ENCODE measurements at regions not wholly inside any gene's neighbourhood (a gene's known extent, or its start where the extent isn't known, plus 50 kb on each side); places are given as distances from the start of the nearest gene placed in this dataset.

DNA sequence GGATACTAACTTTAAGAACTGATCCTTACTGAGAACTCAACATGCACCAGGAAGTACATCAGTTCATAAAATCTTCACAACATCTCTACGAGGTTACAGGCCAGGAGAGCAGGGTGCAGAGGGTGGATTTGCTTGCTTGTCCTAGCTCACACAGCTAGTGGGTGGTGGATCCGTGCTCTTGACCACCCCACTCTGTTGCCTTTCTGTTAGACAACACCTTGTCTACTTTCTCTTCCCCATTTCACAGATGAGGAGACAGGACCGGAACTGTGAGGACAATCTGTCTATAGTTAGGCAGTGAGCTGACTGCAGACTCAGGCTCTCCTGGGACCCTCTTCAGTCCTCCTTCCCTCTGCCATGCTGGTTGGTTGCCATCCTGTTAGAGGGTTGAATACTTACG lies 221.7 kb upstream of the TLE3 start:
- DNase-seq, result peak; percentile 29

GRCh38 chr15:70318594-70319465 lies 221.1 kb upstream of the TLE3 start:
- DNase-seq, result peak; percentile 30

- no peak for DNase-seq
Measured at GRCh38 chr15:70316059-70316600, 218.4 kb upstream of the TLE3 start.

DNA sequence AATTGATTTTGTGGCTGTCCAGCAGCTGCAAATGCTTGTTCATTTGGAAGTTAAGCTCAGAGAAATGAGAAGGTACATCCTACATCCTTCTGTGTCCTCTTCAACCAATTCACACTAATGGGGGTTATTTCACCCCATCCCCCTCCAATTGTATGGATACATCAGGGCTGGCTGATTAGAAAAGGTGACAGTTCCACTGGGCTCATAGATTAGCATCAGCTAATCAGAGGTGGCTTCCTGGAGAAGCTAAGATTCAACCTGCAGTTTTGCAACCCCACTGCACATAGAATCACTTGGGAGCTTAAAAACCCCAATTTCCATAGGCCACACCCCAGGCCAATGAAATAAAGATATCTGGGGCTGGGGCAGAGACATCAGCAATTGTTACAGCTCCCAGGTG lies 217.7 kb upstream of the TLE3 start:
- no peak for DNase-seq

DNA sequence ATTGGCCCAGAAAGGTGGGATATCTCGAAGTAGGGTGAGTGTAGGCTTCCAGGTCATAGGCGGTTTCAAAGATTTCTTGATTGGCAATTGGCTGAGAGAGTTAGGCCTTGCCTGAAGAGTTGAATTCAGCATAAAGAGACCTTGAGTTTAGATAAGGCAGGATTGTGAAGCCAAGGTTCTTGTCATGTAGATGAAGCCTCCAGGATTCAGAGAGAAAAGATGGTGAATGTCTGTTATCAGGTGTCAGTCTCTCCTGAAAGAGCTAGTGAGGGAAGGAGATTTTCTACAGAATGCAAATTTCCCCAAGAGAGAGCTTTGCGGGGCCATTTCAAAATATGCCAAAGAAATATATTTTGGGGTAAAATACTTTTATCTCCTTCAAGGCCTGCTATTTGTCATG lies 217.0 kb upstream of the TLE3 start:
- no peak for DNase-seq

GRCh38 chr15:70314018-70314354 lies 216.3 kb upstream of the TLE3 start:
- no peak for DNase-seq

- DNase-seq, result no peak
Measured at GRCh38 chr15:70313099-70314017, 215.6 kb upstream of the TLE3 start.

- DNase-seq, result no peak
Measured at GRCh38 chr15:70311821-70312220, 214.1 kb upstream of the TLE3 start.

- no peak for DNase-seq
Measured at GRCh38 chr15:70309716-70310115, 212.0 kb upstream of the TLE3 start.

DNA sequence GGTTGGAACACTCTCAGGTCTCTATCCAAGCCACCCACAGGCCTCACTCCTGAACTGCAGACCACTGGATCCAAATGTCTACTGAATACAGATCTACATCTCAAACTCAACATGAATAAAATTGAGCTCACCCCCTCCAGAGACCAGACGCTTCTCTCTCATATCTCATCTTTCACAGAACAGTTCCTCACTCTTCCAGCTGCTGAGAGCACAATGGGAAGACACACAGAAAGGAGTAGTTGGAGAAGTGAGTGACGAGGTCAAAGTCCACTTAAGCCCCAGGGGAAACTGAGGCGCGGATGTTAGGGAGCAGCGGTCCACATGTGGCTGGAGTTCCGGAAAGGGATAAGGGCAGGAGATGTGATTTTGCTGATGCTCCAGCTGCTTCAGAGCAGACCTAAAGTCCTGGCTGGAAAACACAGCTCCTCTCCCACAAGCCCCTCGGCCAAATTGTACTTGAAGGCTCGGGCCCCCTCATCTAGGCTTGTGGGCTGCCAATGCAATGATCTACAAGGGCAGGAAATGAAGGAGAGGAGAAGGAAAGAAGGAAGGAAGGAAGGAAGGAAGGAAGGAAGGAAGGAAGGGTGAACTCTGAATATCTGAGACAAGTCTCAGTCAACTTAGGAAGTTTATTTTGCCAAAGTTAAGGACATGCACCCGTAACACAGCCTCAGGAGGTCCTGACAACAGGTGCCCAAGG lies 211.2 kb upstream of the TLE3 start:
- no peak for DNase-seq

DNA sequence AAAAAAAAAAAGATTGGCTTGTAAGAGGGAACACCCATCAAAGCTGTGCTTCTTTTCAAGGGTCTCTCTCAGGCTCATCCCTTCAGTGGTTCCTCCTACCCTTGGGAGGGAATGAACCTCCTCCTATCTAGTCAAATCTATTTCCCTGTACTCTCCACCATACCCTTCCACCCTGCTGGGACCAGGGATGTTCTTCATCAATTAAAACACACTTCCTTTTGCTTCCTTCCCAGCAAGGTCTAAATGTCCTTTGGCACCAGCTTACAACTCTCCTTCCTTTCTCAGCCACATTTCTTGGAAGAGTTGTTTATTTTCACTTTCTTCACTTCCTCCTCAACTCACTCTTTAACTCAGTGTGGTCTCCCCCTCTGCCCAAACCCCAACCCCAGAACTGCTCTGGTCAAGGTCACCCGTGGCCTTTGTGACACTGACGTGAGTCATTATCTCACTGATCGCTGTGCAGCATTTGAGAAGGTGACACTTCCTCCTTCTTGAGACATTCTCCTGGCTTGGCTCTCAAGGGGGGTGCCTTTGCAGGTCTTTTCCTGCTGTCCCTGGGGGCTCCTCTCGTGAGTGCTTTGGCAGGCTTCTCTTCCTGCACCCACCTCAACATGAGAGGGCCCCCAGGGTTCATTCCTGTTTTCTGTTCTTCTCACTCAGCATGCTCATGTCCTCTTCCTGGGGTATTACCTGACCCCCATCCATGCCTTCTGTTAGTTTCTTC lies 210.5 kb upstream of the TLE3 start:
- DNase-seq, result peak; percentile 97

DNA sequence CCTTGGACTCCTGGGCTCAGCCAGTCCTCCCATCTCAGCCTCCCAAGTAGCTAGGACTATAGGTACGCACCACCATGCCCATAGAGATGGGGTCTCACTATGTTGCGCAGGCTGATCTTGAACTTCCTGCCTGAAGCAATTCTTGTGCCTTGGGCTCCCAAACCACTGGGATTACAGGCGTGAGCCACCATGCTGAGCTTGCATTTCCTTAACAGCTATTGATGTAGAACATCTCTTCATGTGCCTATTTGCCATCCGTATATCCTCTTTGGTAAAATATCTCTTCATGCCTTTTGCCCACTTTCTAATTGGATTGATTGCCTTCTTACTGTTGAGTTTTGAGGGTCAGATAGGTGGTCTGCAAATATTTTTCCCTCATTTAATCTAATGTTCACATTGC lies 208.9 kb upstream of the TLE3 start:
- DNase-seq, result no peak

- no peak for DNase-seq
Measured at GRCh38 chr15:70306081-70306480, 208.4 kb upstream of the TLE3 start.

DNA sequence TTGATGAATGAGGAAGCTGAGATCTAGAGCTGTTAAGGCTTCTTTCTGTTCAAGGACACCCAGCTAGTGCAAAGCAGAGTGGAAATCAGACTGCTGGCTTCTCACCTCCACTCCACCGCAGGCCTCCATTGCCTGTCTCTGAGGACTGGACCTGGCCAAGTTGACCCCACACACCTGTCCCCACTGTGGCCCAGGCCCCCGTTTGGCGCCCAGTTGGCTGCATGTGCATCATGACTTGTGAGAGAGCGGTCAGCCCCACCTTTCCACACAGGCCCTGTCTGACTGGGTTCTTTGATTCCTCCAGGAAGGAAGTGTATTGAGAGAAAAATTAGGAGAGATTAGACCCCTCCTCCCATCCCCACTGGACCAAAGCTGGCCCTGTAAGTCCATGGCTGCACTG lies 206.3 kb upstream of the TLE3 start:
- no peak for DNase-seq

DNA sequence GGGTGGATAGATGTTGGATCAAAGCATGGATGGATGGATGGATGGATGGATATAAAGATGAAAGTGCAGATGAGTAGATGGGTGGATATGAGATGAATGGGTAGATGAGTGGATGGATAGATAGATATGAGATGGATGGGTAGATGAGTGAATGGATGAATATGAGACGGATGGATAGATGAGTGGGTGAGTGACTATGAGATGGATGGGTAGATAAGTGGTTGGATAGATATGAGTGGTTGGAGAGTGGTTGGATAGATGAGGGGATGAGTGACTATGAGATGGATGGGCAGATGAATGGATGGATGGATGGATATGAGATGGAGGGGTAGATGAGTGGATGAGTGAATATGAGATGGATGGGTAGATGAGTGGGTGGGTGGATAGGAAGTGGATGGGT lies 204.6 kb upstream of the TLE3 start:
- DNase-seq, result no peak

- DNase-seq, result no peak
Measured at GRCh38 chr15:70301396-70301795, 203.7 kb upstream of the TLE3 start.

GRCh38 chr15:70299931-70300869 lies 202.5 kb upstream of the TLE3 start:
- no peak for DNase-seq

GRCh38 chr15:70297465-70298058 lies 199.8 kb upstream of the TLE3 start:
- DNase-seq, result no peak

GRCh38 chr15:70294731-70295305 lies 197.1 kb upstream of the TLE3 start:
- no peak for DNase-seq

Measured in MV-4-11 (cell line).